ENCODE measurements at regions not wholly inside any gene's neighbourhood (a gene's known extent, or its start where the extent isn't known, plus 50 kb on each side); places are given as distances from the start of the nearest gene placed in this dataset.

DNA sequence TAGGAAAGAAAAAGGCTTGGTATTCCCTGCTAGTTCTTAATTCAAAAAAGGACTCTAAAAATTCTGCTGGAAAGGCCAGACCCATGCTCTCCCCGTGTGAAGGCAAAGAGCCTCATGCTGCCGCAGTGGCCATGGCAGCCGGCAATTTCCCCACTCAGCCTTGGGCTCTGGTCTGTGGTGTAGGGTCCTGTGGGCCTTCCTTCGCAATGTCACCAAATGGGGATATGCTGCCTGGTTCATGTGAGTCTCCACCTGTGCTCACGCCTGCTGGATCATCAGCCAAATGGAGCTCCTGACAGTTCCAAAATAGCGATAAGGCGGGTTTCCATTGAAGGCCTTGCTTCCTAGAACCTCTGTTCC, 282.8 kb upstream of the ATP5MC3 start:
- no peak for DNase-seq (ENCODE audit: low read depth in 3 of 3)

DNA sequence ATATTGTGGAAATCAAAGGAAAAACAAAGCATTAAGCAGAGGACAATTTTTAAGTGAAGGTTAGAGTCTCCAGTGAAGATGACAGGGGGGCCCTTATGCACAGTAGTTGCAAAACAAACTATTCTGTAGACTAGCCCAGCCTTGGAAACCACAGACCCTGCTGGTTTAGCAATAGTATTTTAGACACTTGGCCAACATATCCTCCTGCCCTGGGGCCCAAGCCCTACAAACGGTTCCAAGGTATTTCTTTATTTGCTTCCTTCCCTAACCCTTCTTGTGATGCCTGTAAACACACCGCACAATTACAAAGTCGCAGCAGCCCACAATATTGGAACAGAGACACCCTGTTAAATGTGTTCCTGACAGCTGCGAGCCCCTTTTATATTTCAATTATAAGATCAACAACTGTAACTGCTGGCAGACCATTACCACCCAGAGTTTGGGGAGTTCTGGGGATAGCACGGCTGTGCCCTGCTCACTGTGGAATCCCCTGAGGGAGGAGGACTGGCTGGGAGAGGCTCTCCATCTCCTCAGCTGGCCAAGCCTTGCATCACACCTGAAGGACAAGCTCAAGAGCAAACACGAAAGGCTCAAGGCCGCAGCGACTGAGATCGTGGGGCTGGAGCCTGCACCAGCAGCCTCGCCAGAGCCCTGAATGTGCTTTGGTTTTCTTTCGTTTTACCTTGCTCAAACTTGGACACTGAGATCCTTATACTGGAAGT, 282.2 kb upstream of the ATP5MC3 start:
- no peak for DNase-seq (ENCODE audit: low read depth in 3 of 3)

GRCh38 chr2:175463169-175463568, 281.7 kb upstream of the ATP5MC3 start:
- DNase-seq (ENCODE audit: low read depth in 3 of 3), result no peak

- no peak for DNase-seq (ENCODE audit: low read depth in 3 of 3)
These were observed 280.7 kb upstream of the ATP5MC3 start for GRCh38 chr2:175462246-175462645.

- no peak for DNase-seq (ENCODE audit: low read depth in 3 of 3)
These were observed 280.3 kb upstream of the ATP5MC3 start for GRCh38 chr2:175461839-175462238.

DNA sequence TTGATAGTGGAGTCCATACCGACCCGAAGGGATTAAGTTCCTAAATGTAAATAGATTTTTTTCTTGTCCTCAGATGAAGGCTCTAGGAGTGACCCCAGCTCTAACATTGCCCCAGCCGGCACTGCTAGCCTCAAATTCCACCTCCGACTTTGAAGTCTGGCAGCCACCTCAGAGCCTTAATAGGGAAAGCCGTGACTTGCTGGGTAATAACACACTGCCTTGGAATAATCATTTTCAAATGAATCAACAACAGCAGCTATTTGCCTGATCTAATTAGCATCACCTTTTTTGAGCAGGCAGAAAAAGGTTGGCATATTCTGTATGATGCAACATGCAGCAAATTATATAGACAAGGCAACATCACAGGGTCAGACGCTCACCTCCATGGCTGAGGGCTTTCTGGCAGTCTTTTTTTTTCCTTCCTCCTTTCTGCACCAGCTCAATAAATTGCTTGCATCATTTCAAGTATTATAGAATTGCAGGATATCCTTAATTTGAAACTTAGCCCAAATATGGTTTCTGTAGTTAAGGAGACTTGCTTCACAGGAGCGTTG, 276.5 kb upstream of the ATP5MC3 start:
- DNase-seq (ENCODE audit: low read depth in 3 of 3), result no peak

DNA sequence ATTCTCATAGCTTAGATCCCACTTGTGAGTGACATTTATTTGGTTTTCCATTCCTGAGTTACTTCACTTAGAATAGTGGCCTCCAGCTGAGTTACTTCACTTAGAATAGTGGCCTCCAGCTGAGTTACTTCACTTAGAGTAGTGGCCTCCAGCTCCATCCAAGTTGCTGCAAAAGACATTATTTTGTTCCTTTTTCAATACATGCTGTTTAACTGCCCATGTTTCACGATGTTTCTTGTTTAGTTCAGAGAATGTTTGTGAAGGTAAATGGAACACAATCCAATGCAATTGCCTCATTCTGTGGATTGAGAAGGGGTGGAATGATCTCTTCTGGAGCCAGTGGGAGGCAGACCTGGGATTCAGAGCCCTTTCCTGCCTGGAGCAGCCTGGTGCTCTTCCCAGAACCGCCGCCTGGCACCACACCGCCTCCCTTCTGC, 273.5 kb upstream of the ATP5MC3 start:
- no peak for DNase-seq (ENCODE audit: low read depth in 3 of 3)

- DNase-seq (ENCODE audit: low read depth in 3 of 3), result no peak
These were observed 268.7 kb upstream of the ATP5MC3 start for GRCh38 chr2:175450029-175450760.

DNA sequence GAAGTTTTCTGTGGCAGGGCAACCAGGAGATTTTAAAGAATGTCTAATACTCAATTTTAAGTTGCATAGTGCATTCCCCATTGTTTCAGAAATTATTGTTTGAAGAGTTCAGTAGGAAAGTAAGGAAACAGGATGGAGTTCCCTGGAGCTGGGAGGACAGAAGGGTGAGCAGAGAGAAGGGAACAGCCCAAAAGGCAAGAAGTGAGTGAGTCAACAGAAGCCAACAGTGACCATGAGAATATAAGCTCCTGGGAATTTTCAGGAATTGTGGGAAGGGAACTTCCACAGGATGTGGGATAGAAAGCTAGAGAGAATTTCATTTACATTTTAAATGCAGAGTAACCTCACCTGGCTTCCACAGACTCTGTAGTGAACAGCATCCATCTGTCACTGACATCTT, 268.1 kb upstream of the ATP5MC3 start:
- no peak for DNase-seq (ENCODE audit: low read depth in 3 of 3)

DNA sequence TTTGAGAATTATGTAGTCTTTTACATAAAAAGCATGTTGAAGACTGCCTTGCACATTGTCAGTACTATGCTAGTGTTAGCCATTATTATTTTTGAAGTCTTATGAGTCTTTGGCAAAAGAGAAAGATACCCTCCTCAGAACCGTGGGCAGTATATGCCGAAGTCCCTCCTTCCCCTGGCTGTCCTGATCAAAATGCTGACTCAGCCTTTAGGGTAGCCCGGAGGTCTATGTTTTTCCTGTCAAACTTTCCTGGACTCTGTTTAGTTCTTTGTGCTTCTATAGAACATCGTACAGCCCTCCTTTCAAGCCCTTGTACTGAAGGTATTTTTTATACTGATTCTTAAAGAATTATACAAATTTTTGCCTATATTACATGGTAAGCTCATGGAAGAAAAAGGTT, 264.7 kb upstream of the ATP5MC3 start:
- DNase-seq (ENCODE audit: low read depth in 3 of 3), result no peak

- DNase-seq (ENCODE audit: low read depth in 3 of 3), result no peak
These were observed 263.8 kb upstream of the ATP5MC3 start for GRCh38 chr2:175445281-175445680.

DNA sequence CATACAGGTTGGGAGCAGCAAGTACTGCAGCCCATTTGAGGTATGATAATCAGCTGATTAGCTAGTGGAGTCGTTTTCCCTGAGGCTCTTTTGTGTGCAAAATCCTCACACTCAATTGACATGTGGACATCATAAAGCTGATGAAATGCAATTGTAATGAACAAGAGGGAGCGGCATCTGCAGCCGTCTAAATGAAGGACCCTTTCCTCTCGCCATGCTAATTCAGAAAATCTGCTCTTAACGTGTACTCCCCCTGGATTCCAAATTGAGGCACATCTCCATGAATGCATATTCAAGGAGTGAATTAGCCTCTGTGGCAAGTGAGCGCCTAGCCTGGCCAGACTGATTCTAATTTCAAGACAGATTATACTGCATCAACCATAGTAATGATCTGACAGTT, 260.9 kb upstream of the ATP5MC3 start:
- no peak for DNase-seq (ENCODE audit: low read depth in 3 of 3)

GRCh38 chr2:175441181-175441761, 259.8 kb upstream of the ATP5MC3 start:
- no peak for DNase-seq (ENCODE audit: low read depth in 3 of 3)

DNA sequence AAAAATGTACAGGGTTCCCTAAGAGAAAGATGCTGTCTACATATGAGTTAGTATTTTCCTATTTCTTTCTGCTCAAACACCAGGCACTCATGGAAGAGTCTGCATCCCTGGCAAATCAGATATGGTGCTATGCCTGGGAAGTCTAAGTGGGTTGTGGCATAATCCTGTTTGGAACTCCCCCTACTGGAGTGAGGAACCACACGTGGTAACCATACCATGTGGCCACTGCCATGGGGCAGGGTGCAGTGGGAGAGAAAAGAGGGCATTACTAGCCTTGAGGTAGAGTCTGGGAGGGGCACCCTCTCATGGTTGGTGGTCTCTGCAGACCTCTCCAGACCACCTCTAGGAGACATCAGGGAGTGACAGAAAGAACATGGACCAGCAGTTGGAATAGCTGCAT, 257.9 kb upstream of the ATP5MC3 start:
- DNase-seq (ENCODE audit: low read depth in 3 of 3), result no peak

DNA sequence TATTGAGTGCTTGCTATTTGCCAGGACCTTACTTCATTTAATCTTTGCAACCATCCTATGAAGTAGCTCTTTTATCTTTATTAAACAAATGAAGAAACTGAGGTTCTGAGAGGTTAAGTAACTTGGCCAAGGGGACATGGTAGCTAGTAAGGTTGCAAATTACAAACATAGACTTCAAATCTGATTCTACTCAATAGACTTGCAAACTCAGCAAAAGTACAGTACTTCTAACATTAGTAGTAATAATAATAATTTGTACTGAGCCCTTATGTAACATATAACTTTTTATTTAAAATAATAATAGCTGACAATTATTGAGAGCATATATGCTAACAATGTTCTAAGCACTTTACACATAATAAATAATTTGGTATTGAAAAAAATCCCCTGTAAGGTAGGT, 255.7 kb upstream of the ATP5MC3 start:
- no peak for DNase-seq (ENCODE audit: low read depth in 3 of 3)

GRCh38 chr2:175436076-175436475, 254.6 kb upstream of the ATP5MC3 start:
- no peak for DNase-seq (ENCODE audit: low read depth in 3 of 3)

DNA sequence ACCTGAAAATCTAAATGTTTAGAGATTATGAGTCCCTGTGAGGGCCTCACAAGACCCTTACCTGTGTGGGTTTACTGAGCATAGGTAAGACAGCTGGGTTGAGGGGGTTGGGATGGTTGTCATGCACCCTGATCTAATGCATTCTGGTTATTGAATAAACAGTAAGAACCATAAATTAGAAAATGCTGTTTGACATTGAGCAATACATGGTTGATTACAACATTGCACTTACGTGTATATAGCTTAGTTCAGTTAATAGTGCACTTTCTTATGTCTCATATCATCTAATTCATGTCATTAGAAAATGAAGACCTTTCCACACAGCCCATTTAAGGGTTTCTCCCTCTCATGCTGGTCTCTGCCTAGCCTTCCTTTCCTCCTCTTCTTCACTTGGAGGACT, 253.5 kb upstream of the ATP5MC3 start:
- no peak for DNase-seq (ENCODE audit: low read depth in 3 of 3)

GRCh38 chr2:175432793-175433192, 251.3 kb upstream of the ATP5MC3 start:
- no peak for DNase-seq (ENCODE audit: low read depth in 3 of 3)

DNA sequence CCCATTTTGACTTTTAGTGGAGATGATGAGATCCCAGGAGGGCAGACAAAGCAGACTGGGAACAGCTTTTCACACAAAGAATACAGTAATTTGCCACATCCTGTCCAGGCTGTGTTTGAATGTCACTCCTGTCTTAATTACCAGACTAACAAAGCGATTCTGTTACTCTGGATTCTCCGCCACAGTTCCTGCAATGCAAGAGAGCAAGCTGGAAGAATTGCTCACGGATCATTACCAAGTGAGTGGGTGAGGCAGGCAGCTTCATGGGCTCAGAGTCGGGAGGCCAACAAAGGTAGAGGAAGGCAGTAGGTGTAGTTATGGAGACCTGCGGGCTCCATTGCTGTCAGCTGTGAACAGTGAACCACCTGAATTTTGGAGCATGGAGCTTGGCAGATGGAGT, 250.5 kb upstream of the ATP5MC3 start:
- no peak for DNase-seq (ENCODE audit: low read depth in 3 of 3)

- no peak for DNase-seq (ENCODE audit: low read depth in 3 of 3)
These were observed 249.8 kb upstream of the ATP5MC3 start for GRCh38 chr2:175431101-175431946.

- DNase-seq (ENCODE audit: low read depth in 3 of 3), result no peak
These were observed 248.7 kb upstream of the ATP5MC3 start for GRCh38 chr2:175430236-175430635.
